K562 (cell line): ENCODE measurements at regions not wholly inside any gene's neighbourhood (a gene's known extent, or its start where the extent isn't known, plus 50 kb on each side); places are given as distances from the start of the nearest gene placed in this dataset.

Experiments used
- ATAC-seq: fragments of 200-7000 bp; cut with Tn5 transposase; 3 replicates; pipeline ENCODE4 v1.9.1; 2020; ENCODE audit warnings: moderate library complexity
- BruUV-seq: library from RNA; stranded (reverse); fragments of 400-500 nt; replicated peaks from 2 replicates; lab custom pipeline; 2021; lab: Mats Ljungman, UMichigan
- CTCF ChIA-PET: fragments of 300-600 bp; formaldehyde crosslinking; extraction: SDS; loops from one replicate; lab custom pipeline; 2021; ENCODE audit warnings: low intra/inter-chr PET ratio; lab: Yijun Ruan, JAX
- POLR2A ChIA-PET: fragments of 300-600, 350-650 bp; sonication (Branson Sonifier 250); formaldehyde crosslinking; extraction: SDS; loops from one replicate; lab custom pipeline; 2021; ENCODE audit warnings: antibody characterized with exemption, inconsistent platforms; lab: Yijun Ruan, JAX
- DNase-seq, 4 experiments: peaks; one replicate each; pipeline versions ENCODE4 v3.0.0 to v3.0.0-alpha.2; 2011 to 2018; ENCODE audit warnings: low spot score in 3 of 4, mixed read lengths in 3 of 4; ENCODE audit errors: extremely low read depth in 1 of 4
- FAIRE-seq: peaks from 2 replicates; lab custom pipeline; 2011; peaks lifted over from hg19 to GRCh38; lab: Jason Lieb, UNC
- H2AFZ ChIP-seq: 2 replicates; pipeline ENCODE4 v1.6.0; 2011; ENCODE audit warnings: low read depth, low read length, control low read depth, inconsistent platforms
- H3K27ac ChIP-seq: fragments of 200-600 bp; 3 replicates; pipeline ENCODE4 v1.8.0; 2011; ENCODE audit warnings: low read depth, mild to moderate bottlenecking, control low read depth, inconsistent platforms, low read length, moderate library complexity, mixed read lengths; ENCODE audit errors: extremely low read depth
- H3K27me3 ChIP-seq, 2 experiments: fragments of 300-600 bp in 1 of 2; 2 replicates in 1 of 2; 3 replicates in 1 of 2; pipeline versions ENCODE4 v1.6.0 to v1.8.0; 2011; ENCODE audit warnings: inconsistent platforms in 2 of 2, low read length in 2 of 2, mild to moderate bottlenecking in 1 of 2, mixed read lengths in 1 of 2, moderate library complexity in 1 of 2; ENCODE audit not compliant: control insufficient read depth in 2 of 2, insufficient read depth in 2 of 2
- H3K36me3 ChIP-seq: fragments of 300-600 bp; 3 replicates; pipeline ENCODE4 v1.8.0; 2011; ENCODE audit warnings: mild to moderate bottlenecking, low read length, inconsistent platforms; ENCODE audit not compliant: control insufficient read depth, insufficient read depth
- H3K4me1 ChIP-seq, 2 experiments: fragments of 200-600 bp in 1 of 2; replicated peaks in 1 of 2; 2 replicates in 1 of 2; 3 replicates in 1 of 2; pipeline versions ENCODE4 v1.5.1 to v1.8.0; 2011; ENCODE audit warnings: inconsistent platforms in 2 of 2, low read length in 2 of 2, mild to moderate bottlenecking in 1 of 2, mixed read lengths in 1 of 2, moderate library complexity in 1 of 2; ENCODE audit not compliant: control insufficient read depth in 2 of 2, insufficient read depth in 2 of 2
- H3K4me2 ChIP-seq: 2 replicates; pipeline ENCODE4 v1.6.1; 2011; ENCODE audit warnings: low read length, control low read depth, inconsistent platforms, mixed read lengths; ENCODE audit not compliant: insufficient read depth
- H3K4me3 ChIP-seq: fragments of 200-600 bp; sonication (generic), shearing (Covaris generic); 2 replicates; pipeline ENCODE4 v1.5.1; 2016; ENCODE audit warnings: control low read depth, inconsistent platforms
- H3K79me2 ChIP-seq: fragments of 200-600 bp; 3 replicates; pipeline ENCODE4 v1.8.0; 2011; ENCODE audit warnings: low read length, inconsistent platforms; ENCODE audit not compliant: control insufficient read depth, insufficient read depth
- H3K9ac ChIP-seq, 2 experiments: 2 replicates each; pipeline versions ENCODE4 v1.6.0 to v1.6.1; 2011; ENCODE audit warnings: low read depth in 2 of 2, low read length in 2 of 2, control low read depth in 1 of 2, inconsistent platforms in 1 of 2, mild to moderate bottlenecking in 1 of 2, mixed read lengths in 1 of 2; ENCODE audit not compliant: insufficient read depth in 1 of 2
- H3K9me1 ChIP-seq: one replicate; pipeline ENCODE4 v1.6.0; 2011; ENCODE audit warnings: inconsistent platforms, mild to moderate bottlenecking, low read length, moderate library complexity; ENCODE audit not compliant: control insufficient read depth, insufficient read depth
- H3K9me3 ChIP-seq: replicated peaks from 2 replicates; pipeline ENCODE4 v1.5.1; 2011; ENCODE audit warnings: low read depth, low read length, inconsistent platforms; ENCODE audit not compliant: control insufficient read depth, insufficient read depth
- H4K20me1 ChIP-seq: replicated peaks from 2 replicates; pipeline ENCODE4 v1.6.1; 2011; ENCODE audit warnings: low read length, inconsistent platforms, mixed read lengths; ENCODE audit not compliant: control insufficient read depth, insufficient read depth
- ARID4B ChIP-seq: sonication (generic); formaldehyde crosslinking; IDR thresholded peaks from 2 replicates; pipeline ENCODE4 v1.8.0; 2022; ENCODE audit warnings: mild to moderate bottlenecking, missing genetic modification reagents
- ATF7 ChIP-seq: fragments of 450-650 bp; IDR thresholded peaks from 2 replicates; pipeline ENCODE4 v1.7.1; 2014; ENCODE audit warnings: mild to moderate bottlenecking, moderate library complexity
- CBX2 ChIP-seq: fragments of 200-600 bp; sonication (generic); IDR thresholded peaks from one replicate; pipeline ENCODE4 v1.6.1; 2012; ENCODE audit warnings: mild to moderate bottlenecking, low read length, inconsistent platforms; ENCODE audit not compliant: insufficient read depth, poor library complexity, severe bottlenecking
- CC2D1A ChIP-seq: fragments of 450-650 bp; IDR thresholded peaks from 2 replicates; pipeline ENCODE4 v1.6.1; 2017; ENCODE audit warnings: mild to moderate bottlenecking
- CCNT2 ChIP-seq: IDR thresholded peaks from 2 replicates; pipeline ENCODE4 v1.6.1; 2011; ENCODE audit warnings: borderline replicate concordance, low read depth, mild to moderate bottlenecking, moderate library complexity, mixed read lengths, low read length; ENCODE audit not compliant: insufficient read length; ENCODE audit errors: extremely low read depth
- DEAF1 ChIP-seq: fragments of 450-650 bp; formaldehyde crosslinking; IDR thresholded peaks from 2 replicates; pipeline ENCODE4 v1.4.0; 2020; ENCODE audit warnings: mild to moderate bottlenecking, moderate library complexity
- MYC ChIP-seq, 2 experiments: fragments of 250-450 bp in 1 of 2; sonication (Bioruptor Pico) in 1 of 2; IDR thresholded peaks; 2 replicates each; pipeline versions ENCODE4 v1.5.1 to v1.6.1; 2012 to 2021; ENCODE audit warnings: low read depth in 2 of 2, borderline replicate concordance in 1 of 2, improper control_type of control experiment in 1 of 2, low read length in 1 of 2, mild to moderate bottlenecking in 1 of 2, moderate library complexity in 1 of 2
- NCOA2 ChIP-seq, 2 experiments: fragments of 450-650 bp; IDR thresholded peaks; 2 replicates each; pipeline ENCODE4 v1.6.1; 2018; ENCODE audit warnings: mild to moderate bottlenecking in 2 of 2, moderate library complexity in 1 of 2; ENCODE audit not compliant: partially characterized antibody in 2 of 2
- PCBP1 ChIP-seq: fragments of 200-400 bp; formaldehyde crosslinking; IDR thresholded peaks from 2 replicates; pipeline ENCODE4 v1.6.1; 2018; ENCODE audit warnings: mild to moderate bottlenecking, low read depth, low read length; ENCODE audit not compliant: poor library complexity, severe bottlenecking
- TAL1 ChIP-seq: fragments of 450-650 bp; IDR thresholded peaks from 2 replicates; pipeline ENCODE4 v1.6.1; 2016; ENCODE audit warnings: mild to moderate bottlenecking
- TFAM ChIP-seq: fragments of 250-450 bp; sonication (Bioruptor Pico); conservative IDR thresholded peaks from 2 replicates; pipeline ENCODE4 v1.5.0; 2021; ENCODE audit warnings: mild to moderate bottlenecking, moderate library complexity
- ZBTB5 ChIP-seq: fragments of 450-650 bp; IDR thresholded peaks from 2 replicates; pipeline ENCODE4 v1.6.1; 2017; ENCODE audit warnings: antibody characterized with exemption
- ZNF239 ChIP-seq: fragments of 250-450 bp; sonication (Bioruptor Pico); IDR thresholded peaks from 2 replicates; pipeline ENCODE4 v1.4.0; 2020; ENCODE audit warnings: mild to moderate bottlenecking
- ZSCAN32 ChIP-seq: fragments of 450-650 bp; formaldehyde crosslinking; IDR thresholded peaks from 2 replicates; pipeline ENCODE4 v1.4.0; 2020; ENCODE audit warnings: mild to moderate bottlenecking, moderate library complexity
- WGBS: fragments of 100-300 bp; shearing (Covaris generic); methylation state at CpG from one replicate; pipeline ENCODE4 v1.1.6; 2016; ENCODE audit warnings: low coverage, mixed read lengths; ENCODE audit not compliant: insufficient coverage; ENCODE audit errors: missing lambda C conversion rate; 5-methylcytosine and 5-hydroxymethylcytosine counted together
- in situ Hi-C: fragments of 300-500 bp; cut with MboI; formaldehyde crosslinking; loops from 4 replicates; pipeline ENCODE4 v1.15.0; 2018; ENCODE audit warnings: inconsistent platforms, mixed read lengths
- intact Hi-C: fragments of 100-400 bp; cut with micrococcal nuclease; formaldehyde crosslinking; loops from 2 replicates; pipeline ENCODE4 v1.14.2; 2022

- FAIRE-seq (no peak), ATAC-seq (no peak), DNase-seq (no peak)
- H3K9me1 ChIP-seq: no peaks in the 10 kb centered on the region
- intact Hi-C loops (loop anchor here (5.0 kb wide), 3 partner anchors 42 to 247 kb away; partner anchors contain the start of gene RASGRP1), in situ Hi-C loops (no loop called here)
- no TSS peak for BruUV-seq
- no peak overlapping the region for H3K9ac ChIP-seq
- ChIA-PET CTCF (interaction anchor here (0.7 to 0.8 kb wide), 2 partner anchors 119 to 211 kb away, joined by 5 to 6 read pairs; partner anchors contain the start of gene RASGRP1), POLR2A (interaction anchor here (1.4 kb wide), 1 partner anchor 244 kb away, joined by 4 read pairs; no protein-coding TSS in a partner anchor)
- no peak overlapping the region for H3K4me2 ChIP-seq
- no peaks in the 10 kb centered on the region; the same call in 1 of the 2 replicates for H3K9me3 ChIP-seq
- no peak overlapping the region for H3K4me3 ChIP-seq
- H4K20me1 ChIP-seq: no peaks in the 10 kb centered on the region
- no peak overlapping the region for H3K27ac ChIP-seq
- no peak overlapping the region for H2AFZ ChIP-seq
- peaks cover 0 to 2% of the 10 kb centered on the region in 2 experiments; a peak in 1 of 5 replicates for H3K27me3 ChIP-seq
- no peaks in the 10 kb centered on the region for H3K79me2 ChIP-seq
- no peaks in the 10 kb centered on the region for H3K36me3 ChIP-seq
- H3K4me1 ChIP-seq: no peaks in the 10 kb centered on the region
- 0% methylated on average over 2 of the region's 2 CpGs for WGBS
- TF ChIP-seq ZNF239 (CRISPR knock-in tag) (no peak), DEAF1 (CRISPR knock-in tag) (no peak), ARID4B (CRISPR knock-in tag) (no peak), NCOA2 (IDR thresholded peaks at IDR 0.05; ENCODE audit: partially characterized antibody in 2 of 2) (no peak), ZSCAN32 (no peak), TAL1 (no peak), CC2D1A (no peak), TFAM (CRISPR knock-in tag) (no peak), MYC (IDR thresholded peaks at IDR 0.05; ENCODE audit: low read depth, low read length) (no peak), MYC (CRISPR knock-in tag; IDR thresholded peaks at IDR 0.05; ENCODE audit: borderline replicate concordance, low read depth) (no peak), ATF7 (no peak), CBX2 (no peak), PCBP1 (no peak), CCNT2 (no peak), ZBTB5 (no peak)
Measured at GRCh38 chr15:38684440-38685010, 119.9 kb upstream of the RASGRP1 start.
